RWPE2 (cell line): ENCODE measurements at regions not wholly inside any gene's neighbourhood (a gene's known extent, or its start where the extent isn't known, plus 50 kb on each side); places are given as distances from the start of the nearest gene placed in this dataset.

Source experiments
- ATAC-seq: fragments of 200-7000 bp; cut with Tn5 transposase; 3 replicates; pipeline ENCODE4 v1.9.1; 2021; ENCODE audit warnings: low read depth
- DNase-seq: peaks from one replicate; pipeline ENCODE4 v3.0.0-alpha.2; 2020; ENCODE audit warnings: low spot score
- H3K27ac ChIP-seq: fragments of 450-650 bp; 2 replicates; pipeline ENCODE4 v1.5.1; 2017; ENCODE audit warnings: mild to moderate bottlenecking; ENCODE audit not compliant: poor library complexity, severe bottlenecking
- H3K27me3 ChIP-seq: fragments of 250-450 bp; sonication (Bioruptor Pico); 2 replicates; pipeline ENCODE4 v1.5.1; 2021; ENCODE audit warnings: mild to moderate bottlenecking, moderate library complexity; ENCODE audit not compliant: insufficient read depth, poor library complexity, severe bottlenecking
- H3K36me3 ChIP-seq: fragments of 250-450 bp; sonication (Bioruptor Pico); 2 replicates; pipeline ENCODE4 v1.5.1; 2020; ENCODE audit warnings: low read depth, mild to moderate bottlenecking, moderate library complexity
- H3K4me1 ChIP-seq: fragments of 250-450 bp; sonication (Bioruptor Pico); 2 replicates; pipeline ENCODE4 v1.5.1; 2021; ENCODE audit warnings: mild to moderate bottlenecking, moderate library complexity; ENCODE audit not compliant: insufficient read depth, poor library complexity, severe bottlenecking
- H3K4me3 ChIP-seq: fragments of 250-450 bp; sonication (Bioruptor Pico); 2 replicates; pipeline ENCODE4 v1.5.1; 2021; ENCODE audit warnings: mild to moderate bottlenecking, moderate library complexity; ENCODE audit not compliant: severe bottlenecking
- H3K9me3 ChIP-seq: fragments of 250-450 bp; sonication (Bioruptor Pico); 2 replicates; pipeline ENCODE4 v1.5.1; 2021; ENCODE audit warnings: mild to moderate bottlenecking, moderate library complexity; ENCODE audit not compliant: severe bottlenecking
- CTCF ChIP-seq: fragments of 450-650 bp; IDR thresholded peaks from one replicate; pipeline ENCODE4 v1.5.1; 2017; ENCODE audit warnings: mild to moderate bottlenecking, moderate library complexity; ENCODE audit not compliant: poor library complexity, severe bottlenecking

- no peak overlapping the region for H3K27ac ChIP-seq
- H3K4me1 ChIP-seq, result no peaks in the 10 kb centered on the region
- DNase-seq, result no peak
- ATAC-seq, result no peak
- no peaks in the 10 kb centered on the region for H3K36me3 ChIP-seq
- TF ChIP-seq CTCF, result no peak
- no peak overlapping the region for H3K4me3 ChIP-seq
- peaks cover 8% of the 10 kb centered on the region for H3K27me3 ChIP-seq
- H3K9me3 ChIP-seq, result no peaks in the 10 kb centered on the region
Measured at GRCh38 chr22:26927821-26928220, 270.4 kb downstream of the MIAT start.

- H3K4me3 ChIP-seq, result no peak overlapping the region
- TF ChIP-seq CTCF, result no peak
- no peaks in the 10 kb centered on the region for H3K4me1 ChIP-seq
- H3K27me3 ChIP-seq, result peaks cover 17% of the 10 kb centered on the region
- ATAC-seq (no peak), DNase-seq (no peak)
- H3K9me3 ChIP-seq, result no peaks in the 10 kb centered on the region
- H3K36me3 ChIP-seq, result no peaks in the 10 kb centered on the region
- no peak overlapping the region for H3K27ac ChIP-seq
Measured at GRCh38 chr22:26931471-26931870, 274.1 kb downstream of the MIAT start.

- ATAC-seq (no peak), DNase-seq (no peak)
- H3K4me3 ChIP-seq, result no peak overlapping the region
- H3K9me3 ChIP-seq, result no peaks in the 10 kb centered on the region
- H3K36me3 ChIP-seq, result no peaks in the 10 kb centered on the region
- H3K27ac ChIP-seq, result no peak overlapping the region
- TF ChIP-seq CTCF, result no peak
- H3K27me3 ChIP-seq, result peaks cover 9% of the 10 kb centered on the region
- no peaks in the 10 kb centered on the region for H3K4me1 ChIP-seq
Measured at GRCh38 chr22:26933105-26933590, 275.8 kb downstream of the MIAT start.

DNA sequence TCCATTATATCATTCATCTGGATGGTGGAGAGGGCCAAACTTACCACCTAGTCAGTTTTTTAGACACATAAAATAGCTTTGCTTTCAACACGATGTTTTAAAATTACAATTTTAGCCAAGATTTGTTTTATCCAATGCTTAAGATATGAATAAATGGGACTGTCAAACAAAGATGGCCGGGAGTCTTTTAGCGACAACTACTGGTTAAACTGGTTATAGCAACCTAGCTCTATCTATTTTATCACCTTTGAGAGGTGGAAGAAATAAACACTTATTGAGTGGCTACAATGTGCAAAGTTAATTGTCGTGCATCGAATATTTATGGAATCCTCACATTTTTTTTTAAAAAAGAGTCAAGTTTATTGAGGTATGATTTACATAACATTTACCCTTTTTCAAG, 279.8 kb downstream of the MIAT start:
- Histone ChIP-seq H3K4me1 (no peaks in the 10 kb centered on the region), H3K27ac (no peak overlapping the region), H3K4me3 (no peak overlapping the region), H3K36me3 (no peaks in the 10 kb centered on the region), H3K9me3 (no peaks in the 10 kb centered on the region), H3K27me3 (peaks cover 9% of the 10 kb centered on the region)
- ATAC-seq, result no peak
- TF ChIP-seq CTCF, result no peak
- no peak for DNase-seq

- ATAC-seq (no peak), DNase-seq (no peak)
- H3K27me3 ChIP-seq, result no peaks in the 10 kb centered on the region
- no peak overlapping the region for H3K27ac ChIP-seq
- H3K4me1 ChIP-seq, result no peaks in the 10 kb centered on the region
- no peak overlapping the region for H3K4me3 ChIP-seq
- TF ChIP-seq CTCF, result no peak
- H3K36me3 ChIP-seq, result no peaks in the 10 kb centered on the region
- no peaks in the 10 kb centered on the region for H3K9me3 ChIP-seq
Measured at GRCh38 chr22:26939466-26939865, 282.1 kb downstream of the MIAT start.
